Smooth muscle cell (in vitro differentiated cells): ENCODE measurements at regions not wholly inside any gene's neighbourhood (a gene's known extent, or its start where the extent isn't known, plus 50 kb on each side); places are given as distances from the start of the nearest gene placed in this dataset.

Experiments
- DNase-seq: peaks from one replicate; lab custom pipeline; 2025; ENCODE audit not compliant: unreplicated experiment; lab: John Stamatoyannopoulos, UW
- H2AFZ ChIP-seq: fragments of 200-600 bp; sonication (generic); 2 replicates; pipeline ENCODE4 v1.6.0; 2016; ENCODE audit warnings: antibody characterized with exemption, low read depth, mild to moderate bottlenecking
- H3F3A ChIP-seq: fragments of 200-600 bp; sonication (generic); 2 replicates; pipeline ENCODE4 v1.6.0; 2017; ENCODE audit warnings: antibody characterized with exemption, low read depth
- H3K27ac ChIP-seq: fragments of 200-600 bp; sonication (generic); 2 replicates; pipeline ENCODE4 v1.5.1; 2016; ENCODE audit warnings: low read depth, mild to moderate bottlenecking
- H3K27me3 ChIP-seq: fragments of 200-600 bp; sonication (generic); 2 replicates; pipeline ENCODE4 v1.6.1; 2016; ENCODE audit warnings: low read depth, mild to moderate bottlenecking
- H3K36me3 ChIP-seq: fragments of 200-600 bp; sonication (generic); 2 replicates; pipeline ENCODE4 v1.5.1; 2016; ENCODE audit warnings: low read depth
- H3K4me1 ChIP-seq: fragments of 200-600 bp; sonication (generic); 2 replicates; pipeline ENCODE4 v1.5.1; 2016; ENCODE audit warnings: low read depth
- H3K4me2 ChIP-seq: fragments of 200-600 bp; sonication (generic); 2 replicates; pipeline ENCODE4 v1.6.0; 2016; ENCODE audit warnings: mild to moderate bottlenecking
- H3K4me3 ChIP-seq: fragments of 200-600 bp; sonication (generic); 2 replicates; pipeline ENCODE4 v1.5.1; 2016; ENCODE audit warnings: mild to moderate bottlenecking
- H3K79me2 ChIP-seq: fragments of 200-600 bp; sonication (generic); 2 replicates; pipeline ENCODE4 v1.6.0; 2016; ENCODE audit warnings: low read depth, mild to moderate bottlenecking
- H3K9ac ChIP-seq: fragments of 200-600 bp; sonication (generic); 2 replicates; pipeline ENCODE4 v1.6.0; 2016; ENCODE audit warnings: low read depth
- H3K9me3 ChIP-seq: fragments of 200-600 bp; sonication (generic); replicated peaks from 2 replicates; pipeline ENCODE4 v1.5.1; 2016; ENCODE audit warnings: low read depth
- H4K20me1 ChIP-seq: fragments of 200-600 bp; sonication (generic); 2 replicates; pipeline ENCODE4 v1.6.0; 2016; ENCODE audit warnings: low read depth
- WGBS: methylation state at CpG from one replicate; pipeline ENCODE4 v1.1.7; 2016; ENCODE audit warnings: low lambda C conversion rate; 5-methylcytosine and 5-hydroxymethylcytosine counted together
- TF ChIP-seq, protein P1 (sequence below): fragments of 200-600 bp; sonication (generic); IDR thresholded peaks from 2 replicates; pipeline ENCODE4 v1.5.1; 2017; ENCODE audit warnings: borderline replicate concordance, mild to moderate bottlenecking, antibody characterized with exemption; ENCODE audit not compliant: insufficient read depth, poor library complexity, severe bottlenecking

DNA sequence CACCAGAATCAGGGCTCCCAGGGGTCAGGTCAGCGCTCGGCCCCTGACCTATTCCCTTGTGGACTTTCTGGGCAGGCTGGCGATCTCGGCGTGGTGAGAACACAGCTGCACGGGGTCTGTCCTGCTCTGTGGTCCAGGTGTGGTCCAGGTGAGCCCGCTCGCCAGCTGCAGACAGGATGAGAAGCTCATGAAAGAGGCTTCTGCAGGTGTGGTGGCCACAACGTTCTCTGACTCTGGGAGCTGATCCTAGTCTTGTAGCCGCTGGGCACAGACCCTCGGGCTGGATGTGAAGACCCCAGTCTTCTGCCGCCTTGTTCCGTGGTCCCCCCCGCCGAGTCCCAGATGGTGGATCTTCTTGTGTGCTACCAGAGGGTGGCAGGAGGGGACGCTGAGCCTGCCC is 129.7 kb downstream of the RTP5 start:
- H3K36me3 ChIP-seq, result no peaks in the 10 kb centered on the region
- TF ChIP-seq, protein P1, sequence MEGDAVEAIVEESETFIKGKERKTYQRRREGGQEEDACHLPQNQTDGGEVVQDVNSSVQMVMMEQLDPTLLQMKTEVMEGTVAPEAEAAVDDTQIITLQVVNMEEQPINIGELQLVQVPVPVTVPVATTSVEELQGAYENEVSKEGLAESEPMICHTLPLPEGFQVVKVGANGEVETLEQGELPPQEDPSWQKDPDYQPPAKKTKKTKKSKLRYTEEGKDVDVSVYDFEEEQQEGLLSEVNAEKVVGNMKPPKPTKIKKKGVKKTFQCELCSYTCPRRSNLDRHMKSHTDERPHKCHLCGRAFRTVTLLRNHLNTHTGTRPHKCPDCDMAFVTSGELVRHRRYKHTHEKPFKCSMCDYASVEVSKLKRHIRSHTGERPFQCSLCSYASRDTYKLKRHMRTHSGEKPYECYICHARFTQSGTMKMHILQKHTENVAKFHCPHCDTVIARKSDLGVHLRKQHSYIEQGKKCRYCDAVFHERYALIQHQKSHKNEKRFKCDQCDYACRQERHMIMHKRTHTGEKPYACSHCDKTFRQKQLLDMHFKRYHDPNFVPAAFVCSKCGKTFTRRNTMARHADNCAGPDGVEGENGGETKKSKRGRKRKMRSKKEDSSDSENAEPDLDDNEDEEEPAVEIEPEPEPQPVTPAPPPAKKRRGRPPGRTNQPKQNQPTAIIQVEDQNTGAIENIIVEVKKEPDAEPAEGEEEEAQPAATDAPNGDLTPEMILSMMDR, result no peak
- no peak overlapping the region for H3K27ac ChIP-seq
- H3K9me3 ChIP-seq, result no peaks in the 10 kb centered on the region
- no peaks in the 10 kb centered on the region for H3K4me1 ChIP-seq
- no peaks in the 10 kb centered on the region for H3F3A ChIP-seq
- WGBS, result 87% methylated on average over 16 of the region's 16 CpGs
- H3K79me2 ChIP-seq, result no peaks in the 10 kb centered on the region
- no peak overlapping the region for H3K9ac ChIP-seq
- no peaks in the 10 kb centered on the region for H4K20me1 ChIP-seq
- H3K4me3 ChIP-seq, result no peak overlapping the region
- H3K27me3 ChIP-seq, result no peaks in the 10 kb centered on the region
- no peak overlapping the region for H2AFZ ChIP-seq
- DNase-seq, result no peak
- no peak overlapping the region for H3K4me2 ChIP-seq

DNA sequence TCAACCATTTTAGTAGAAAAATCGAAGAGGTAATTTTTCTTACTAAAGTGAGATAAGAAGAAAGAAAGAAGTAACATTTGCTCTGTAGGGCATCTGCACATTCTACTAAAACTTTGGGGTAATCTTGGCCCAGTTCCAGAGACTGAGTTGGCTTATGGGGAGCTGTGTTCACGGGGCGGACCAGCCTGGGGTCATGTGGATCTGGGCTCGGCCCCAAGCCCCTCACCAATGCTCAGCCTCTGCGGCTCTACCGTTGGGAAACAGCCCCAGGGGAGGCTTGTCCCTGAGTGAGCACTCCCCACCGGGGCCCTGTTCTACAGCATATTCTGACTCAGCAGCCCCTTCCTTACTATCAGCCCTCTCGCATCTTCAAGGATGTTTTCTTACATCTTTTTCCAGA is 132.3 kb downstream of the RTP5 start:
- WGBS, result 92% methylated on average over 8 of the region's 8 CpGs
- Histone ChIP-seq H3K79me2 (no peaks in the 10 kb centered on the region), H3K4me2 (no peak overlapping the region), H3F3A (no peaks in the 10 kb centered on the region), H3K9me3 (no peaks in the 10 kb centered on the region), H3K36me3 (no peaks in the 10 kb centered on the region), H3K4me3 (no peak overlapping the region), H3K9ac (no peak overlapping the region), H4K20me1 (no peaks in the 10 kb centered on the region), H3K4me1 (no peaks in the 10 kb centered on the region), H3K27ac (no peak overlapping the region), H2AFZ (no peak overlapping the region), H3K27me3 (no peaks in the 10 kb centered on the region)
- TF ChIP-seq, protein P1, result no peak
- DNase-seq, result no peak

DNA sequence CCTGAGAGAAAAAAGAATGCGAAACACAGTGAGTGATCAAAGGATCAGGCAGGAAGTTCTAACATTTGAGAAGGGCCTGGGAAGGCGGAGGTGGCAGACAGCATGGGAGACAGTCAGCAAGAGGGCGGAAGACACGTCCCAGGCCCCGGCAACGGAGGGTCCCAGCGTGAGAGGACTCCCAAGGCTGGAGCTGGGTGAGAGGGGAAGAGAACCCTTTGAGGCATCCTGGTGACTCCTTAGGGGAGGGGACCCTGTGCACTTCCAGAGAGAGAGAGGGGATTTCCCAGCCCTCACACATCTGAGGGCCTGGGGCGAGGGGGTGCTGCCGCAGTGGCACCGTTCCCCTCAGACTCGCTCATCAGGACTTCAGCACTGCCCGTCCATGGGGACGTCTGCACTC is 133.4 kb downstream of the RTP5 start:
- no peaks in the 10 kb centered on the region for H3K4me1 ChIP-seq
- H3K79me2 ChIP-seq, result no peaks in the 10 kb centered on the region
- no peaks in the 10 kb centered on the region for H4K20me1 ChIP-seq
- no peak overlapping the region for H3K9ac ChIP-seq
- H3K9me3 ChIP-seq, result no peaks in the 10 kb centered on the region
- no peak overlapping the region for H2AFZ ChIP-seq
- no peaks in the 10 kb centered on the region for H3K27me3 ChIP-seq
- TF ChIP-seq, protein P1, result no peak
- no peak overlapping the region for H3K4me2 ChIP-seq
- no peak overlapping the region for H3K27ac ChIP-seq
- DNase-seq, result no peak
- H3F3A ChIP-seq, result no peaks in the 10 kb centered on the region
- H3K36me3 ChIP-seq, result no peaks in the 10 kb centered on the region
- 87% methylated on average over 13 of the region's 13 CpGs for WGBS
- H3K4me3 ChIP-seq, result no peak overlapping the region

DNA sequence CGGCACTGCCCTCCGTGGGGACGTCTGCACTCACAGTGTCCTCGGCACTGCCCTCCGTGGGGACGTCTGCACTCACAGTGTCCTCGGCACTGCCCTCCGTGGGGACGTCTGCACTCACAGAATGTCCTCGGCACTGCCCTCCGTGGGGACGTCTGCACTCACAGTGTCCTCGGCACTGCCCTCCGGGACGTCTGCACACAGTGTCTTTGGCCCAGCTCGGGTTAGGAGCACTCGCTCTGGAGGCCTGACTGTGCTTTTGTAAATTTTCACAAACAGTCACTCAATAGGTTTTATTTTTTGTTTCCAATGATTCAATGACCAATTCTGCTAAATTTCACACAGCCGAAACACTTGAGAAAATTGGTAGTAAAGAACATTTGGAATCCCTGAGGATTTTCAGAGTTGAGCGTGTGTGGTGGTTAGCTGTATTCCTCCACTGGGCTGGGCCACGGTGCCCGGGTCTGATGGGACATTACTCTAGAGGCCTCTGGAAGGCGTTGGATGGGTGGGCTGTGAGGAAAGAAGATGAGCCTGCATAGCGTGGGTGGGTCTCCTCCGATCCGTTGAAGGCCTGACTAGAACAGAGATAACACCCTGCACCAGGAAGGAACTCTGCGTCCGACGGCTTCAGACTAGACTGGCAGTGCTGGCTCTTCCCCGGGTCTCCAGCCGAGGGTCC is 134.8 kb downstream of the RTP5 start:
- H2AFZ ChIP-seq, result no peak overlapping the region
- H3K4me3 ChIP-seq, result no peak overlapping the region
- no peak overlapping the region for H3K27ac ChIP-seq
- no peaks in the 10 kb centered on the region for H3K27me3 ChIP-seq
- WGBS, result 89% methylated on average over 26 of the region's 30 CpGs
- no peaks in the 10 kb centered on the region for H3F3A ChIP-seq
- H3K4me2 ChIP-seq, result no peak overlapping the region
- no peak overlapping the region for H3K9ac ChIP-seq
- H3K36me3 ChIP-seq, result no peaks in the 10 kb centered on the region
- no peaks in the 10 kb centered on the region for H3K9me3 ChIP-seq
- H3K79me2 ChIP-seq, result no peaks in the 10 kb centered on the region
- H4K20me1 ChIP-seq, result no peaks in the 10 kb centered on the region
- TF ChIP-seq, protein P1, result no peak
- no peak for DNase-seq
- no peaks in the 10 kb centered on the region for H3K4me1 ChIP-seq
